Smooth muscle cell (in vitro differentiated cells): ENCODE measurements at regions not wholly inside any gene's neighbourhood (a gene's known extent, or its start where the extent isn't known, plus 50 kb on each side); places are given as distances from the start of the nearest gene placed in this dataset.
"Not testable (repeated sequence)": the region's sequence is repeated elsewhere in the genome, so short reads cannot be mapped to it uniquely, and the experiment has no call there.

Experiments used
- DNase-seq: peaks from one replicate; lab custom pipeline; 2025; ENCODE audit not compliant: unreplicated experiment; lab: John Stamatoyannopoulos, UW
- H2AFZ ChIP-seq: fragments of 200-600 bp; sonication (generic); 2 replicates; pipeline ENCODE4 v1.6.0; 2016; ENCODE audit warnings: antibody characterized with exemption, low read depth, mild to moderate bottlenecking
- H3F3A ChIP-seq: fragments of 200-600 bp; sonication (generic); 2 replicates; pipeline ENCODE4 v1.6.0; 2017; ENCODE audit warnings: antibody characterized with exemption, low read depth
- H3K27ac ChIP-seq: fragments of 200-600 bp; sonication (generic); 2 replicates; pipeline ENCODE4 v1.5.1; 2016; ENCODE audit warnings: low read depth, mild to moderate bottlenecking
- H3K27me3 ChIP-seq: fragments of 200-600 bp; sonication (generic); 2 replicates; pipeline ENCODE4 v1.6.1; 2016; ENCODE audit warnings: low read depth, mild to moderate bottlenecking
- H3K36me3 ChIP-seq: fragments of 200-600 bp; sonication (generic); 2 replicates; pipeline ENCODE4 v1.5.1; 2016; ENCODE audit warnings: low read depth
- H3K4me1 ChIP-seq: fragments of 200-600 bp; sonication (generic); 2 replicates; pipeline ENCODE4 v1.5.1; 2016; ENCODE audit warnings: low read depth
- H3K4me2 ChIP-seq: fragments of 200-600 bp; sonication (generic); 2 replicates; pipeline ENCODE4 v1.6.0; 2016; ENCODE audit warnings: mild to moderate bottlenecking
- H3K4me3 ChIP-seq: fragments of 200-600 bp; sonication (generic); 2 replicates; pipeline ENCODE4 v1.5.1; 2016; ENCODE audit warnings: mild to moderate bottlenecking
- H3K79me2 ChIP-seq: fragments of 200-600 bp; sonication (generic); 2 replicates; pipeline ENCODE4 v1.6.0; 2016; ENCODE audit warnings: low read depth, mild to moderate bottlenecking
- H3K9ac ChIP-seq: fragments of 200-600 bp; sonication (generic); 2 replicates; pipeline ENCODE4 v1.6.0; 2016; ENCODE audit warnings: low read depth
- H3K9me3 ChIP-seq: fragments of 200-600 bp; sonication (generic); replicated peaks from 2 replicates; pipeline ENCODE4 v1.5.1; 2016; ENCODE audit warnings: low read depth
- H4K20me1 ChIP-seq: fragments of 200-600 bp; sonication (generic); 2 replicates; pipeline ENCODE4 v1.6.0; 2016; ENCODE audit warnings: low read depth
- CTCF ChIP-seq: fragments of 200-600 bp; sonication (generic); IDR thresholded peaks from 2 replicates; pipeline ENCODE4 v1.5.1; 2017; ENCODE audit warnings: borderline replicate concordance, mild to moderate bottlenecking, antibody characterized with exemption; ENCODE audit not compliant: insufficient read depth, poor library complexity, severe bottlenecking
- WGBS: methylation state at CpG from one replicate; pipeline ENCODE4 v1.1.7; 2016; ENCODE audit warnings: low lambda C conversion rate; 5-methylcytosine and 5-hydroxymethylcytosine counted together

GRCh38 chr15:96978937-96979473, 648.5 kb downstream of the NR2F2 start:
- no peak overlapping the region for H3K27ac ChIP-seq
- no peak overlapping the region for H3K9ac ChIP-seq
- 79% methylated on average over 5 of the region's 5 CpGs for WGBS
- H3K4me2 ChIP-seq = no peak overlapping the region
- peaks cover 8% of the 10 kb centered on the region for H3K4me1 ChIP-seq
- TF ChIP-seq CTCF = no peak
- no peaks in the 10 kb centered on the region for H3F3A ChIP-seq
- no peak overlapping the region for H2AFZ ChIP-seq
- H3K4me3 ChIP-seq = no peak overlapping the region
- H3K27me3 ChIP-seq = peaks cover 26% of the 10 kb centered on the region
- no peak for DNase-seq
- H3K79me2 ChIP-seq = no peaks in the 10 kb centered on the region
- H3K9me3 ChIP-seq = no peaks in the 10 kb centered on the region
- H3K36me3 ChIP-seq = no peaks in the 10 kb centered on the region
- H4K20me1 ChIP-seq = no peaks in the 10 kb centered on the region

GRCh38 chr15:96984121-96984671, 653.7 kb downstream of the NR2F2 start:
- 4% methylated on average over 37 of the region's 58 CpGs for WGBS
- Histone ChIP-seq H3K27me3 (peaks cover 27% of the 10 kb centered on the region), H3K4me2 (peak overlapping the region; percentile 93), H2AFZ (peak overlapping the region; percentile 87), H3K4me3 (peak overlapping the region; percentile 59)
- H3K79me2 ChIP-seq, H4K20me1 ChIP-seq, H3K9ac ChIP-seq, H3K4me1 ChIP-seq, H3K27ac ChIP-seq, H3K36me3 ChIP-seq, H3K9me3 ChIP-seq, H3F3A ChIP-seq, DNase-seq: not testable (repeated sequence)

GRCh38 chr15:96992817-96993216, 662.3 kb downstream of the NR2F2 start:
- 84% methylated on average over 5 of the region's 5 CpGs for WGBS
- H3K27ac ChIP-seq = no peak overlapping the region
- H3K27me3 ChIP-seq = no peaks in the 10 kb centered on the region
- H3K9me3 ChIP-seq = peaks cover 3% of the 10 kb centered on the region
- no peaks in the 10 kb centered on the region for H4K20me1 ChIP-seq
- H3F3A ChIP-seq = no peaks in the 10 kb centered on the region
- no peak for TF ChIP-seq CTCF
- no peaks in the 10 kb centered on the region for H3K79me2 ChIP-seq
- no peak for DNase-seq
- no peak overlapping the region for H3K4me3 ChIP-seq
- no peak overlapping the region for H2AFZ ChIP-seq
- H3K4me2 ChIP-seq = no peak overlapping the region
- no peaks in the 10 kb centered on the region for H3K4me1 ChIP-seq
- no peaks in the 10 kb centered on the region for H3K36me3 ChIP-seq
- no peak overlapping the region for H3K9ac ChIP-seq

GRCh38 chr15:96997538-96997937, 667.0 kb downstream of the NR2F2 start:
- Histone ChIP-seq H3K9ac (no peak overlapping the region), H3K4me3 (no peak overlapping the region), H3K27ac (no peak overlapping the region), H3K36me3 (no peaks in the 10 kb centered on the region), H3K79me2 (no peaks in the 10 kb centered on the region), H3K4me2 (no peak overlapping the region), H2AFZ (no peak overlapping the region), H3K9me3 (no peaks in the 10 kb centered on the region), H3K27me3 (no peaks in the 10 kb centered on the region), H3K4me1 (no peaks in the 10 kb centered on the region), H3F3A (no peaks in the 10 kb centered on the region), H4K20me1 (no peaks in the 10 kb centered on the region)
- DNase-seq = no peak
- 88% methylated on average over 3 of the region's 3 CpGs for WGBS
- TF ChIP-seq CTCF = no peak
